KMS-11 (cell line): ENCODE measurements at regions not wholly inside any gene's neighbourhood (a gene's known extent, or its start where the extent isn't known, plus 50 kb on each side); places are given as distances from the start of the nearest gene placed in this dataset.
"Not testable (repeated sequence)": the region's sequence is repeated elsewhere in the genome, so short reads cannot be mapped to it uniquely, and the experiment has no call there.

Source experiments
- H2AFZ ChIP-seq: fragments of 200-600 bp; sonication (generic); 2 replicates; pipeline ENCODE4 v1.6.1; 2016; ENCODE audit warnings: antibody characterized with exemption, mixed run types, low read depth
- H3K27ac ChIP-seq: fragments of 200-600 bp; sonication (generic); 2 replicates; pipeline ENCODE4 v1.6.1; 2016; ENCODE audit warnings: mild to moderate bottlenecking, mixed run types
- H3K27me3 ChIP-seq: fragments of 200-600 bp; sonication (generic); 2 replicates; pipeline ENCODE4 v1.6.1; 2017; ENCODE audit warnings: mild to moderate bottlenecking, low read depth, mixed run types, moderate library complexity; ENCODE audit not compliant: insufficient read depth
- H3K36me3 ChIP-seq: fragments of 200-600 bp; sonication (generic); 2 replicates; pipeline ENCODE4 v1.6.1; 2017; ENCODE audit warnings: mild to moderate bottlenecking, mixed run types; ENCODE audit not compliant: insufficient read depth
- H3K4me1 ChIP-seq: fragments of 200-600 bp; sonication (generic); 2 replicates; pipeline ENCODE4 v1.6.1; 2016; ENCODE audit warnings: mild to moderate bottlenecking, low read depth, mixed run types; ENCODE audit not compliant: poor library complexity, severe bottlenecking
- H3K4me2 ChIP-seq: fragments of 200-600 bp; sonication (generic); 2 replicates; pipeline ENCODE4 v1.7.0; 2016; ENCODE audit warnings: mild to moderate bottlenecking, mixed run types
- H3K4me3 ChIP-seq: fragments of 200-600 bp; sonication (generic); IDR thresholded peaks from 2 replicates; pipeline ENCODE4 v1.6.1; 2017; ENCODE audit warnings: low read depth, low read length, mixed read lengths; ENCODE audit not compliant: insufficient read depth
- H3K79me2 ChIP-seq: fragments of 200-600 bp; sonication (generic); 2 replicates; pipeline ENCODE4 v1.6.1; 2016; ENCODE audit warnings: low read depth, mixed run types; ENCODE audit not compliant: insufficient read depth
- H3K9ac ChIP-seq: fragments of 200-600 bp; sonication (generic); 2 replicates; pipeline ENCODE4 v1.6.1; 2016; ENCODE audit warnings: mild to moderate bottlenecking, mixed run types
- H4K20me1 ChIP-seq: fragments of 200-600 bp; sonication (generic); 2 replicates; pipeline ENCODE4 v1.6.1; 2016; ENCODE audit warnings: mild to moderate bottlenecking, mixed run types; ENCODE audit not compliant: insufficient read depth
- CTCF ChIP-seq: fragments of 200-600 bp; sonication (generic); conservative IDR thresholded peaks from 2 replicates; pipeline ENCODE4 v1.6.1; 2017; ENCODE audit warnings: low read depth, mild to moderate bottlenecking, antibody characterized with exemption, low read length, moderate library complexity, mixed read lengths

- H3K4me2 ChIP-seq, result no peak overlapping the region
- no peak overlapping the region for H3K4me3 ChIP-seq
- H3K9ac ChIP-seq, result no peak overlapping the region
- no peak for TF ChIP-seq CTCF
- no peaks in the 10 kb centered on the region for H3K27me3 ChIP-seq
- no peaks in the 10 kb centered on the region for H4K20me1 ChIP-seq
- H3K79me2 ChIP-seq, result no peaks in the 10 kb centered on the region
- H2AFZ ChIP-seq, result no peak overlapping the region
- no peaks in the 10 kb centered on the region for H3K36me3 ChIP-seq
- H3K4me1 ChIP-seq, result no peaks in the 10 kb centered on the region
- H3K27ac ChIP-seq, result no peak overlapping the region
Measured at GRCh38 chr18:55893948-55894347, 306.0 kb upstream of the TCF4 start.

GRCh38 chr18:55892862-55893813, 305.1 kb upstream of the TCF4 start:
- H3K9ac ChIP-seq, H3K4me1 ChIP-seq, H4K20me1 ChIP-seq, H3K79me2 ChIP-seq, H3K27me3 ChIP-seq, H2AFZ ChIP-seq, H3K27ac ChIP-seq, H3K36me3 ChIP-seq, H3K4me2 ChIP-seq, H3K4me3 ChIP-seq: not testable (repeated sequence)

- no peaks in the 10 kb centered on the region for H3K36me3 ChIP-seq
- H3K4me2 ChIP-seq, result no peak overlapping the region
- no peak overlapping the region for H3K9ac ChIP-seq
- no peak overlapping the region for H3K4me3 ChIP-seq
- no peak overlapping the region for H2AFZ ChIP-seq
- no peaks in the 10 kb centered on the region for H3K4me1 ChIP-seq
- no peaks in the 10 kb centered on the region for H3K27me3 ChIP-seq
- H4K20me1 ChIP-seq, result no peaks in the 10 kb centered on the region
- no peak overlapping the region for H3K27ac ChIP-seq
- H3K79me2 ChIP-seq, result no peaks in the 10 kb centered on the region
- TF ChIP-seq CTCF, result no peak
Measured at GRCh38 chr18:55886886-55887285, 298.9 kb upstream of the TCF4 start.

- Histone ChIP-seq H3K27ac (no peak overlapping the region), H3K4me3 (no peak overlapping the region), H3K36me3 (no peaks in the 10 kb centered on the region), H3K27me3 (no peaks in the 10 kb centered on the region), H4K20me1 (no peaks in the 10 kb centered on the region), H3K79me2 (no peaks in the 10 kb centered on the region), H3K4me1 (no peaks in the 10 kb centered on the region), H3K4me2 (no peak overlapping the region), H2AFZ (no peak overlapping the region), H3K9ac (no peak overlapping the region)
- TF ChIP-seq CTCF, result no peak
Measured at GRCh38 chr18:55884498-55884897, 296.5 kb upstream of the TCF4 start.

GRCh38 chr18:55880617-55881016, 292.6 kb upstream of the TCF4 start:
- H3K27me3 ChIP-seq, result no peaks in the 10 kb centered on the region
- TF ChIP-seq CTCF, result no peak
- no peak overlapping the region for H3K9ac ChIP-seq
- no peak overlapping the region for H3K4me3 ChIP-seq
- H3K4me2 ChIP-seq, result no peak overlapping the region
- H3K27ac ChIP-seq, result no peak overlapping the region
- H2AFZ ChIP-seq, result no peak overlapping the region
- no peaks in the 10 kb centered on the region for H4K20me1 ChIP-seq
- no peaks in the 10 kb centered on the region for H3K4me1 ChIP-seq
- H3K36me3 ChIP-seq, result no peaks in the 10 kb centered on the region
- H3K79me2 ChIP-seq, result no peaks in the 10 kb centered on the region
